ENCODE measurements at regions not wholly inside any gene's neighbourhood (a gene's known extent, or its start where the extent isn't known, plus 50 kb on each side); places are given as distances from the start of the nearest gene placed in this dataset.

DNA sequence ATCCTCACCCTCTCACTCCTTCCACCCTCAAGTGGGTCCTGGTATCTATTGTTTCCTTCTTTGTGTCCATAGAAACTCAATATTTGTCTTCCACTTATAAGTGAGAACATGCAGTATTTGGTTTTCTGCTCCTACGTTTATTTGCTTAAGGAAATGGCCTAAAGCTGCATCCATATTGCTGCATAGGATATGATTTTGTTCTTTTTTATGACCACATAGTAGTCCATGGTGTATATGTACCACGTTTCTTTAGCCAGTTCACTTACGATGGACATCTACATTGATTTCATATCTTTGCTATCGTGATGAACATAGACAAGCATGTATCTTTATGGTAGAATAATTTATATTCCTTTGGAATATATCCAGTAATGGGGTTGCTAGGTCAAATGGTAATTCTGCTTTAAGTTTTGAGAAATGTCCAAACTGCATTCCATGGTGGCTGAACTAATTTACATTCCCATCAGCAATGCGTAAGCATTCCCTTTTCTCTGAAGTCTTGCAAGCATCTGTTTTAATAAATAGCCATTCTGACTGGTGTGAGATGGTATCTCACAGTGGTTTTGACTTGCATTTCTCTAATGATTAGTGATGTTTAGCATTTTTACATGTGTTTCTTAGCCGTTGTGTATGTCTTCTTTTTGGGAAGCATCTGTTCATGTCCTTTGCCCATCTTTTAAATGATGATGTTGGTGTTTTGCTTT, 650.2 kb downstream of the ZNF385D start:
- H3K4me2 ChIP-seq (replicated peaks; ENCODE audit: extremely low read depth, low read length, poor library complexity, severe bottlenecking): no peak overlapping the region
- no peak overlapping the region for H3K27ac Mint-ChIP-seq
- H3K79me2 ChIP-seq (ENCODE audit: insufficient read depth, low read length): no peaks in the 10 kb centered on the region
- DNase-seq: no peak
- H3K4me3 Mint-ChIP-seq: no peak overlapping the region
- H3K36me3 Mint-ChIP-seq: no peaks in the 10 kb centered on the region
- no peak overlapping the region for H3K9ac ChIP-seq (ENCODE audit: insufficient read depth, low read length, poor library complexity, severe bottlenecking)
- peaks cover 0 to 1% (median 0%) of the 10 kb centered on the region in 3 donors for H3K27me3 Mint-ChIP-seq (ENCODE audit: low read depth in 3 of 3)
- no peaks in the 10 kb centered on the region for H3K27me3 ChIP-seq (ENCODE audit: control insufficient read depth in 2 of 2, insufficient read depth in 2 of 2, low read length in 2 of 2)
- H3K9me3 ChIP-seq (replicated peaks in 1 of 2; ENCODE audit: control insufficient read depth in 1 of 2, insufficient read depth in 1 of 2, low read length in 2 of 2): peaks cover 8 to 31% of the 10 kb centered on the region in 2 donors
- H3K4me1 ChIP-seq (ENCODE audit: control insufficient read depth in 1 of 2, insufficient read depth in 2 of 2, low read length in 2 of 2): no peaks in the 10 kb centered on the region
- no peak overlapping the region for H3K27ac ChIP-seq (ENCODE audit: low read depth in 1 of 2, low read length in 2 of 2)
- H4K20me1 ChIP-seq (ENCODE audit: insufficient read depth, low read length): no peaks in the 10 kb centered on the region
- no peak overlapping the region for H2AFZ ChIP-seq (ENCODE audit: insufficient read depth, low read depth, low read length, poor library complexity, severe bottlenecking)
- peaks cover 4 to 15% (median 9%) of the 10 kb centered on the region in 7 donors for H3K9me3 Mint-ChIP-seq
- no peaks in the 10 kb centered on the region for H3K4me1 Mint-ChIP-seq
- no CpG with 5 or more reads among the region's 6 CpGs for WGBS (ENCODE audit: insufficient coverage)
- TF ChIP-seq, protein P1, sequence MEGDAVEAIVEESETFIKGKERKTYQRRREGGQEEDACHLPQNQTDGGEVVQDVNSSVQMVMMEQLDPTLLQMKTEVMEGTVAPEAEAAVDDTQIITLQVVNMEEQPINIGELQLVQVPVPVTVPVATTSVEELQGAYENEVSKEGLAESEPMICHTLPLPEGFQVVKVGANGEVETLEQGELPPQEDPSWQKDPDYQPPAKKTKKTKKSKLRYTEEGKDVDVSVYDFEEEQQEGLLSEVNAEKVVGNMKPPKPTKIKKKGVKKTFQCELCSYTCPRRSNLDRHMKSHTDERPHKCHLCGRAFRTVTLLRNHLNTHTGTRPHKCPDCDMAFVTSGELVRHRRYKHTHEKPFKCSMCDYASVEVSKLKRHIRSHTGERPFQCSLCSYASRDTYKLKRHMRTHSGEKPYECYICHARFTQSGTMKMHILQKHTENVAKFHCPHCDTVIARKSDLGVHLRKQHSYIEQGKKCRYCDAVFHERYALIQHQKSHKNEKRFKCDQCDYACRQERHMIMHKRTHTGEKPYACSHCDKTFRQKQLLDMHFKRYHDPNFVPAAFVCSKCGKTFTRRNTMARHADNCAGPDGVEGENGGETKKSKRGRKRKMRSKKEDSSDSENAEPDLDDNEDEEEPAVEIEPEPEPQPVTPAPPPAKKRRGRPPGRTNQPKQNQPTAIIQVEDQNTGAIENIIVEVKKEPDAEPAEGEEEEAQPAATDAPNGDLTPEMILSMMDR (IDR thresholded peaks at IDR 0.05): no peak
- intact Hi-C loops (cut with micrococcal nuclease): no loop called here
- H3K4me3 ChIP-seq (replicated peaks in 1 of 3; ENCODE audit: low read depth in 2 of 3, low read length in 3 of 3): no peak overlapping the region
- no peaks in the 10 kb centered on the region for H3K36me3 ChIP-seq (replicated peaks in 1 of 2; ENCODE audit: control insufficient read depth in 1 of 2, insufficient read depth in 2 of 2, low read length in 2 of 2)

DNA sequence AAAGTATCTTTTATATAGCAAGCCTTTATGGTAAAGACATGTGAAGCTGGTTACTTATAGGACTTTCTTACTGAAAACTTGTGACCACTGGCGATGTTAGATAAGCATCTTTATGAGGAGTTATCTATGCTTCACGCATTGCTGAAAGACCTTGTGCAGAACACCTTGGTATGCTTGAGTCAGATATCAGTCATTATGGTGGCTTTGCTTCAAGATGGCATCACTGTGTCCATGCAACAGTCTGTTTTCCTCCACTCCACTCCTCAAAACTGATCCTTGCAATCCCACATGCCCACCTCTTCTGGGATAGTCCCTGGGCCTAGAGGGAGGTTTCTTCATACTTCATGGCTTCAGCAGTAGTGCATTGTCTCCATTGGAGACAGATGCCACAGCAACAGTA, 656.3 kb downstream of the ZNF385D start:
- Mint-ChIP-seq H3K4me1 (no peaks in the 10 kb centered on the region), H3K27ac (no peak overlapping the region)

More for the DNA sequence above, 656.3 kb downstream of the ZNF385D start:
- H3K27me3 ChIP-seq (ENCODE audit: control insufficient read depth in 2 of 2, insufficient read depth in 2 of 2, low read length in 2 of 2): no peaks in the 10 kb centered on the region
- H3K36me3 Mint-ChIP-seq: no peaks in the 10 kb centered on the region
- 100% methylated on average over 1 of the region's 2 CpGs for WGBS (ENCODE audit: insufficient coverage)
- no peak for DNase-seq
- H3K4me1 ChIP-seq (ENCODE audit: control insufficient read depth in 1 of 2, insufficient read depth in 2 of 2, low read length in 2 of 2): no peaks in the 10 kb centered on the region
- no peaks in the 10 kb centered on the region for H3K79me2 ChIP-seq (ENCODE audit: insufficient read depth, low read length)
- no peak overlapping the region for H3K4me2 ChIP-seq (replicated peaks; ENCODE audit: extremely low read depth, low read length, poor library complexity, severe bottlenecking)
- H3K27ac ChIP-seq (ENCODE audit: low read depth in 1 of 2, low read length in 2 of 2): no peak overlapping the region
- H3K27me3 Mint-ChIP-seq (ENCODE audit: low read depth in 3 of 3): no peaks in the 10 kb centered on the region
- TF ChIP-seq, protein P1 (IDR thresholded peaks at IDR 0.05): no peak
- peaks cover 0 to 13% (median under 1%) of the 10 kb centered on the region in 7 donors for H3K9me3 Mint-ChIP-seq
- no peak overlapping the region for H3K4me3 ChIP-seq (replicated peaks in 1 of 3; ENCODE audit: low read depth in 2 of 3, low read length in 3 of 3)
- intact Hi-C loops (cut with micrococcal nuclease): no loop called here
- H2AFZ ChIP-seq (ENCODE audit: insufficient read depth, low read depth, low read length, poor library complexity, severe bottlenecking): no peak overlapping the region
- peaks cover 5 to 29% of the 10 kb centered on the region in 2 donors for H3K9me3 ChIP-seq (replicated peaks in 1 of 2; ENCODE audit: control insufficient read depth in 1 of 2, insufficient read depth in 1 of 2, low read length in 2 of 2)
- no peak overlapping the region for H3K4me3 Mint-ChIP-seq
- H3K36me3 ChIP-seq (replicated peaks in 1 of 2; ENCODE audit: control insufficient read depth in 1 of 2, insufficient read depth in 2 of 2, low read length in 2 of 2): no peaks in the 10 kb centered on the region
- H3K9ac ChIP-seq (ENCODE audit: insufficient read depth, low read length, poor library complexity, severe bottlenecking): no peak overlapping the region
- no peaks in the 10 kb centered on the region for H4K20me1 ChIP-seq (ENCODE audit: insufficient read depth, low read length)

Data from CD14-positive monocyte (primary cell).